Kidney (tissue), 13 donors: ENCODE measurements at regions not wholly inside any gene's neighbourhood (a gene's known extent, or its start where the extent isn't known, plus 50 kb on each side); places are given as distances from the start of the nearest gene placed in this dataset.
A peak's percentile ranks its signal among the peaks of the same experiment; 100 is the strongest.

Experiments
- DNase-seq, 5 donors: peaks; one replicate each; pipeline ENCODE4 v3.0.0-alpha.2; 2013 to 2020
- FAIRE-seq: peaks from 2 replicates; lab custom pipeline; 2012; peaks lifted over from hg19 to GRCh38; lab: Jason Lieb, UNC
- H3K27ac ChIP-seq, 2 donors: one replicate each; pipeline ENCODE4 v1.7.0; 2013; ENCODE audit warnings: low read depth in 2 of 2, low read length in 2 of 2, inconsistent platforms in 1 of 2
- H3K27me3 ChIP-seq: one replicate; pipeline ENCODE4 v1.7.1; 2013; ENCODE audit warnings: low read length, inconsistent platforms; ENCODE audit not compliant: control insufficient read depth, insufficient read depth
- H3K36me3 ChIP-seq, 3 donors: one replicate each; pipeline versions ENCODE4 v1.7.0 to v1.7.1; 2013; ENCODE audit warnings: low read length in 3 of 3, control low read depth in 1 of 3, inconsistent platforms in 1 of 3; ENCODE audit not compliant: insufficient read depth in 3 of 3, control insufficient read depth in 2 of 3
- H3K4me1 ChIP-seq, 3 donors: one replicate each; pipeline versions ENCODE4 v1.7.0 to v1.7.1; 2013; ENCODE audit warnings: low read length in 3 of 3, inconsistent platforms in 1 of 3, low read depth in 1 of 3; ENCODE audit not compliant: control insufficient read depth in 2 of 3, insufficient read depth in 2 of 3
- H3K4me3 ChIP-seq, 3 donors: one replicate each; pipeline versions ENCODE4 v1.7.0 to v1.8.1; 2013; ENCODE audit warnings: low read length in 3 of 3, control low read depth in 1 of 3, inconsistent platforms in 1 of 3
- H3K9ac ChIP-seq, 3 donors: one replicate each; pipeline versions ENCODE4 v1.7.0 to v1.7.1; 2013; ENCODE audit warnings: low read length in 3 of 3, control low read depth in 1 of 3, inconsistent platforms in 1 of 3
- H3K9me3 ChIP-seq, 3 donors: one replicate each; pipeline versions ENCODE4 v1.7.0 to v1.7.1; 2013; ENCODE audit warnings: low read length in 3 of 3, control low read depth in 1 of 3, inconsistent platforms in 1 of 3; ENCODE audit not compliant: control insufficient read depth in 2 of 3, insufficient read depth in 1 of 3
- intact Hi-C: fragments of 100-400 bp; cut with DNase I; formaldehyde crosslinking; loops from one replicate; pipeline ENCODE4 v1.11.1; 2022
- TF ChIP-seq, protein P1 (sequence below): IDR thresholded peaks from 3 replicates; pipeline ENCODE4 v1.5.1; 2012; ENCODE audit warnings: mild to moderate bottlenecking, moderate library complexity, borderline replicate concordance; ENCODE audit not compliant: insufficient read depth; ENCODE audit errors: extremely low read depth
- donor health status: control.
- donor health status: control.
- donor health status: control.
- donor health status: control.
- donor health status: control.
- donor health status: DM: yes; HTN: yes; CAD: no.
- donor health status: Normal renal cell carcinoma (clear cell type).

DNA sequence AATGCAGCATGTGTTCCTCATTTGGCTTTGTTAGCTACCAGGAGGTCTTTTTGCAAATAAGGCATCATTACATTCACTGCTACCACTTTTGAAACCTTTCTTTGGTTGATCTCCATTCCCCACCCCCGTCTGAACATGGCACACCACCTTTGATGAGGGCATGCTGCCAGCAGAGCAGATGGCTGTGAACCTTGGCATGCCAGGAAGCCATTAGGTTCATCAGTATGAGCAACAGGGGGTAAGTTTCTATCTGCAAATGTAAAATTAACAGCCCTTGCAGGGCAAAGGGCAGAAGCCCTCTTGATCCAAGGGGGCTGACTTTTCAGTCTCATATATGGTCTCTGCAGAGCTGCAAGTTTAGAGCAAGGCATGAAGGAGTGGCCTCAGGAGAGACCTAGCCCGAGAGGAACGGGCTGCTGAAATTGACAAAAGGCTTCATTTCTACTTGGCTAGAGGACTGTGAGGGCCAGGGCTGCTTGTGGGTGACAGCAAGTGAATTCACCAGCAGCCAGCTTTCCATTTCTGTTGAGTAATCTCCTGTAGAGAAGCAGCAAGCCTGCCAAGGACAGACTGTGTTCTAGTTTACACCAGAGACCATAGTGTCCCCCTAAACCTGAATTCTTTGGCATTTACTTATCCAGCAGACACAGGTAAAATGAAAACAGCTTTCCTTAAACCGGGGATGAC is 127.9 kb downstream of the ZNF326 start:
- no peak overlapping the region for H3K9ac ChIP-seq
- DNase-seq (no peak), FAIRE-seq (no peak)
- intact Hi-C loops, result no loop called here
- TF ChIP-seq, protein P1, sequence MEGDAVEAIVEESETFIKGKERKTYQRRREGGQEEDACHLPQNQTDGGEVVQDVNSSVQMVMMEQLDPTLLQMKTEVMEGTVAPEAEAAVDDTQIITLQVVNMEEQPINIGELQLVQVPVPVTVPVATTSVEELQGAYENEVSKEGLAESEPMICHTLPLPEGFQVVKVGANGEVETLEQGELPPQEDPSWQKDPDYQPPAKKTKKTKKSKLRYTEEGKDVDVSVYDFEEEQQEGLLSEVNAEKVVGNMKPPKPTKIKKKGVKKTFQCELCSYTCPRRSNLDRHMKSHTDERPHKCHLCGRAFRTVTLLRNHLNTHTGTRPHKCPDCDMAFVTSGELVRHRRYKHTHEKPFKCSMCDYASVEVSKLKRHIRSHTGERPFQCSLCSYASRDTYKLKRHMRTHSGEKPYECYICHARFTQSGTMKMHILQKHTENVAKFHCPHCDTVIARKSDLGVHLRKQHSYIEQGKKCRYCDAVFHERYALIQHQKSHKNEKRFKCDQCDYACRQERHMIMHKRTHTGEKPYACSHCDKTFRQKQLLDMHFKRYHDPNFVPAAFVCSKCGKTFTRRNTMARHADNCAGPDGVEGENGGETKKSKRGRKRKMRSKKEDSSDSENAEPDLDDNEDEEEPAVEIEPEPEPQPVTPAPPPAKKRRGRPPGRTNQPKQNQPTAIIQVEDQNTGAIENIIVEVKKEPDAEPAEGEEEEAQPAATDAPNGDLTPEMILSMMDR, result no peak
- no peaks in the 10 kb centered on the region for H3K27me3 ChIP-seq
- H3K27ac ChIP-seq, result no peak overlapping the region
- H3K4me3 ChIP-seq, result no peak overlapping the region
- no peaks in the 10 kb centered on the region for H3K36me3 ChIP-seq
- no peaks in the 10 kb centered on the region for H3K4me1 ChIP-seq
- peaks cover 0 to 6% (median 0%) of the 10 kb centered on the region in 3 donors for H3K9me3 ChIP-seq

DNA sequence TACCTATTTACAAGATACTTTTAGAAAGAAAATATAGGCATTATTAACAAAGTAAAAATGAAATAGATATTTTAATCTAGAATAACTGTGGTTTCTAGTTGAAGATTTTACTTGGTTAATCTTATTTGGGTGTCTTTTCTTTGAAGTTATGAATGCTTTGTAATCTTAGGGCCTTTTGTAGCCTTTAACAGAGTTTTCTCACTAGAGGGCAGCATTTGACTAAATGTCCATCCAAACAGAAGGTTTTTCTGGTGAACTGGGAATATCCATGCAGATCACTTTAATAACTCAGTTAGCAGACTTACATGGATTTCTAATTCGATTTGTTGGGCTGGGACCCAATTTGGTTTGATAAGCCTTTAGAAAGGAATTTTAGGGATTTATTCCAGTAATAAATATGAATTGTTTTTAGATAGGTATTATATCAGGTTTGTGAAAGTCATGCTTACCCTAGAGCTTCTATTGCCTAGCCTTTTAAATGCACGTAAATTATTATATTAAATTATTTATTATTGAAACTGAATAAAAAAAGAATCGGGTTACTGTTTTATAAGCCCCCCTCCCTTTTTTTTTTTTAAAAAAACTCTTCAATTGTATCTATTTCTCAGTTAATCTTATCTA is 119.7 kb downstream of the ZNF326 start:
- peak; percentile 93 for FAIRE-seq
- DNase-seq, result peak in 2 of 5 donors; percentile 63 to 78

DNA sequence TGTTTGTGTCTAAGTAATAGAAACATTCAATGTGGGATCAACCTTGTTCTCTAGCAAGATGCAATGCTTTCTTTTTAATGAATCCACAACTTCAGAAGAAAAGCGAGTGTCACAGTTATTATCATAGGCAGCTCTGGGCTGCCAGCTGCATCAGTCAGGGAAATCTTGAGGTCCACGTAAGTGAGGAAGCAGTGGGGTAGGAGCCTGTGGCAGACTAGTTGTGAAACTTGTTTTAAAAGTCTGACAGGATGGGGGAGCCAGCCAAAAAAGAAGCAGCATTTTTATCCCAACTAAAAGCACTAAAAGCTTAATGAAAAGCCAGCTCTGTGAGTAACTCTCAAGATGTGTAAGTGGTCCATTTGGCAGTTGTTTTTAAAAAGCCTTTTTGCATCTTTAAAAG is 113.1 kb downstream of the ZNF326 start:
- H3K9me3 ChIP-seq, result no peaks in the 10 kb centered on the region
- no peaks in the 10 kb centered on the region for H3K36me3 ChIP-seq
- H3K27ac ChIP-seq, result no peak overlapping the region
- DNase-seq (no peak), FAIRE-seq (no peak)
- TF ChIP-seq, protein P1, result no peak
- intact Hi-C loops, result no loop called here
- no peak overlapping the region for H3K9ac ChIP-seq
- H3K4me1 ChIP-seq, result no peaks in the 10 kb centered on the region
- H3K27me3 ChIP-seq, result peaks cover 2% of the 10 kb centered on the region
- H3K4me3 ChIP-seq, result no peak overlapping the region

More for the DNA sequence above, 119.7 kb downstream of the ZNF326 start:
- no peak overlapping the region for H3K9ac ChIP-seq
- no peak overlapping the region for H3K4me3 ChIP-seq
- H3K27me3 ChIP-seq, result no peaks in the 10 kb centered on the region
- TF ChIP-seq, protein P1, result peak; percentile 59
- intact Hi-C loops, result no loop called here
- no peaks in the 10 kb centered on the region for H3K4me1 ChIP-seq
- H3K36me3 ChIP-seq, result no peaks in the 10 kb centered on the region
- H3K27ac ChIP-seq, result no peak overlapping the region
- H3K9me3 ChIP-seq, result peaks cover 0 to 1% (median 0%) of the 10 kb centered on the region in 3 donors
